ENCODE measurements at regions not wholly inside any gene's neighbourhood (a gene's known extent, or its start where the extent isn't known, plus 50 kb on each side); places are given as distances from the start of the nearest gene placed in this dataset.

- H3K4me1 ChIP-seq (ENCODE audit: control insufficient read depth, extremely low read depth, insufficient read depth, low read length), result no peaks in the 10 kb centered on the region
- H3K9ac ChIP-seq (ENCODE audit: insufficient read depth, low read length), result no peak overlapping the region
- DNase-seq (ENCODE audit: low read depth in 2 of 2), result no peak
- H4K20me1 ChIP-seq (ENCODE audit: control insufficient read depth, extremely low read depth, insufficient read depth, low read length), result no peaks in the 10 kb centered on the region
- H3K4me2 ChIP-seq (ENCODE audit: extremely low read depth, insufficient read depth, low read length), result no peak overlapping the region
- no peaks in the 10 kb centered on the region for H3K9me3 ChIP-seq (ENCODE audit: control insufficient read depth, insufficient read depth, low read depth, low read length)
- no peaks in the 10 kb centered on the region for H3K36me3 ChIP-seq (ENCODE audit: control insufficient read depth, insufficient read depth, low read length)
- H2AFZ ChIP-seq (ENCODE audit: low read length), result no peak overlapping the region
- H3K79me2 ChIP-seq (ENCODE audit: control insufficient read depth, insufficient read depth, low read length), result no peaks in the 10 kb centered on the region
- no peak overlapping the region for H3K27ac ChIP-seq (ENCODE audit: insufficient read depth, low read length)
- H3K4me3 ChIP-seq (replicated peaks in 1 of 4; ENCODE audit: control extremely low read depth in 1 of 4, insufficient read depth in 1 of 4, low read depth in 3 of 4, low read length in 4 of 4), result no peak overlapping the region
- H3K27me3 ChIP-seq (ENCODE audit: control insufficient read depth, insufficient read depth, low read length), result no peaks in the 10 kb centered on the region
- TF ChIP-seq CTCF (conservative IDR thresholded peaks at IDR 0.05 in 1 of 2, IDR thresholded peaks at IDR 0.05 in 1 of 2; ENCODE audit: low read depth in 1 of 2, low read length in 2 of 2) (no peak), EZH2 (IDR thresholded peaks at IDR 0.05; ENCODE audit: low read length, missing control alignments) (no peak)
Observed at GRCh38 chr16:5433587-5433986, 336.0 kb upstream of the EEF2KMT start.

GRCh38 chr16:5432166-5432565, 334.6 kb upstream of the EEF2KMT start:
- no peak overlapping the region for H3K27ac ChIP-seq (ENCODE audit: insufficient read depth, low read length)
- H3K4me1 ChIP-seq (ENCODE audit: control insufficient read depth, extremely low read depth, insufficient read depth, low read length), result no peaks in the 10 kb centered on the region
- DNase-seq (ENCODE audit: low read depth in 2 of 2), result no peak
- no peaks in the 10 kb centered on the region for H3K79me2 ChIP-seq (ENCODE audit: control insufficient read depth, insufficient read depth, low read length)
- no peaks in the 10 kb centered on the region for H3K36me3 ChIP-seq (ENCODE audit: control insufficient read depth, insufficient read depth, low read length)
- H3K9me3 ChIP-seq (ENCODE audit: control insufficient read depth, insufficient read depth, low read depth, low read length), result no peaks in the 10 kb centered on the region
- no peak overlapping the region for H3K4me2 ChIP-seq (ENCODE audit: extremely low read depth, insufficient read depth, low read length)
- H4K20me1 ChIP-seq (ENCODE audit: control insufficient read depth, extremely low read depth, insufficient read depth, low read length), result no peaks in the 10 kb centered on the region
- H3K27me3 ChIP-seq (ENCODE audit: control insufficient read depth, insufficient read depth, low read length), result no peaks in the 10 kb centered on the region
- TF ChIP-seq CTCF (conservative IDR thresholded peaks at IDR 0.05 in 1 of 2, IDR thresholded peaks at IDR 0.05 in 1 of 2; ENCODE audit: low read depth in 1 of 2, low read length in 2 of 2) (no peak), EZH2 (IDR thresholded peaks at IDR 0.05; ENCODE audit: low read length, missing control alignments) (no peak)
- no peak overlapping the region for H2AFZ ChIP-seq (ENCODE audit: low read length)
- no peak overlapping the region for H3K4me3 ChIP-seq (replicated peaks in 1 of 4; ENCODE audit: control extremely low read depth in 1 of 4, insufficient read depth in 1 of 4, low read depth in 3 of 4, low read length in 4 of 4)
- no peak overlapping the region for H3K9ac ChIP-seq (ENCODE audit: insufficient read depth, low read length)

GRCh38 chr16:5430598-5430997, 333.0 kb upstream of the EEF2KMT start:
- Histone ChIP-seq H3K4me3 (replicated peaks in 1 of 4; ENCODE audit: control extremely low read depth in 1 of 4, insufficient read depth in 1 of 4, low read depth in 3 of 4, low read length in 4 of 4) (no peak overlapping the region), H2AFZ (ENCODE audit: low read length) (no peak overlapping the region), H3K79me2 (ENCODE audit: control insufficient read depth, insufficient read depth, low read length) (no peaks in the 10 kb centered on the region), H3K36me3 (ENCODE audit: control insufficient read depth, insufficient read depth, low read length) (no peaks in the 10 kb centered on the region), H3K27me3 (ENCODE audit: control insufficient read depth, insufficient read depth, low read length) (no peaks in the 10 kb centered on the region), H4K20me1 (ENCODE audit: control insufficient read depth, extremely low read depth, insufficient read depth, low read length) (no peaks in the 10 kb centered on the region), H3K4me2 (ENCODE audit: extremely low read depth, insufficient read depth, low read length) (no peak overlapping the region), H3K4me1 (ENCODE audit: control insufficient read depth, extremely low read depth, insufficient read depth, low read length) (no peaks in the 10 kb centered on the region), H3K9ac (ENCODE audit: insufficient read depth, low read length) (no peak overlapping the region), H3K9me3 (ENCODE audit: control insufficient read depth, insufficient read depth, low read depth, low read length) (no peaks in the 10 kb centered on the region), H3K27ac (ENCODE audit: insufficient read depth, low read length) (no peak overlapping the region)
- DNase-seq (ENCODE audit: low read depth in 2 of 2), result no peak
- TF ChIP-seq CTCF (conservative IDR thresholded peaks at IDR 0.05 in 1 of 2, IDR thresholded peaks at IDR 0.05 in 1 of 2; ENCODE audit: low read depth in 1 of 2, low read length in 2 of 2) (no peak), EZH2 (IDR thresholded peaks at IDR 0.05; ENCODE audit: low read length, missing control alignments) (no peak)

Data from fibroblast of lung (primary cell).